Naive B cell (primary cell): ENCODE measurements at regions not wholly inside any gene's neighbourhood (a gene's known extent, or its start where the extent isn't known, plus 50 kb on each side); places are given as distances from the start of the nearest gene placed in this dataset.
A peak's percentile ranks its signal among the peaks of the same experiment; 100 is the strongest.
"Not testable (repeated sequence)": the region's sequence is repeated elsewhere in the genome, so short reads cannot be mapped to it uniquely, and the experiment has no call there.

ENCODE experiments used
- ATAC-seq, 2 donors: fragments of 150-1000 bp; cut with Tn5 transposase; 2 replicates each; pipeline ENCODE4 v1.10.0; 2021; ENCODE audit warnings: low read depth in 2 of 2, mild to moderate bottlenecking in 2 of 2, moderate library complexity in 2 of 2
- DNase-seq: peaks from one replicate; pipeline ENCODE4 v3.0.0; 2022
- H3K27ac Mint-ChIP-seq, 6 donors: one replicate each; pipeline ENCODE4 v1.8.0; 2020 to 2022; ENCODE audit warnings: mild to moderate bottlenecking in 6 of 6, mixed read lengths in 6 of 6, moderate library complexity in 5 of 6, inconsistent platforms in 2 of 6
- H3K27me3 Mint-ChIP-seq, 3 donors: one replicate each; pipeline ENCODE4 v1.8.0; 2021 to 2022; ENCODE audit warnings: mixed read lengths in 3 of 3, mild to moderate bottlenecking in 1 of 3
- H3K36me3 Mint-ChIP-seq, 2 donors: one replicate each; pipeline ENCODE4 v1.8.0; 2020 to 2022; ENCODE audit warnings: mixed read lengths in 2 of 2, inconsistent platforms in 1 of 2, mild to moderate bottlenecking in 1 of 2
- H3K4me1 Mint-ChIP-seq, 3 donors: one replicate each; pipeline ENCODE4 v1.8.0; 2020 to 2022; ENCODE audit warnings: mixed read lengths in 3 of 3, inconsistent platforms in 1 of 3, mild to moderate bottlenecking in 1 of 3, moderate library complexity in 1 of 3
- H3K4me3 Mint-ChIP-seq, 8 donors: one replicate each; pipeline ENCODE4 v1.8.0; 2020 to 2022; ENCODE audit warnings: mild to moderate bottlenecking in 8 of 8, mixed read lengths in 8 of 8, moderate library complexity in 8 of 8, inconsistent platforms in 2 of 8
- H3K9me3 Mint-ChIP-seq, 7 donors: one replicate each; pipeline ENCODE4 v1.8.0; 2020 to 2022; ENCODE audit warnings: mixed read lengths in 7 of 7, mild to moderate bottlenecking in 5 of 7, inconsistent platforms in 2 of 7, moderate library complexity in 1 of 7

GRCh38 chr4:73348185-73348584 lies 55.9 kb upstream of the ALB start:
- Mint-ChIP-seq H3K27ac (no peak overlapping the region), H3K4me1 (no peaks in the 10 kb centered on the region), H3K27me3 (peaks cover 2 to 9% (median 6%) of the 10 kb centered on the region in 3 donors), H3K9me3 (peaks cover 0 to 3% (median 0%) of the 10 kb centered on the region in 7 donors), H3K4me3 (no peak overlapping the region), H3K36me3 (no peaks in the 10 kb centered on the region)
- no peak for ATAC-seq
- DNase-seq, result no peak

GRCh38 chr4:73347497-73347896 lies 56.6 kb upstream of the ALB start:
- Mint-ChIP-seq H3K27me3 (peaks cover 0 to 6% (median 3%) of the 10 kb centered on the region in 3 donors), H3K4me1 (no peaks in the 10 kb centered on the region), H3K27ac (no peak overlapping the region), H3K9me3 (peaks cover 0 to under 1% (median 0%) of the 10 kb centered on the region in 7 donors), H3K4me3 (no peak overlapping the region), H3K36me3 (no peaks in the 10 kb centered on the region)
- ATAC-seq (no peak), DNase-seq (no peak)

- Mint-ChIP-seq H3K27ac (no peak overlapping the region), H3K9me3 (no peaks in the 10 kb centered on the region), H3K27me3 (peaks cover 0 to 6% (median 0%) of the 10 kb centered on the region in 3 donors), H3K4me3 (no peak overlapping the region), H3K4me1 (no peaks in the 10 kb centered on the region), H3K36me3 (no peaks in the 10 kb centered on the region)
- DNase-seq, result no peak
- ATAC-seq, result no peak
Measured at GRCh38 chr4:73345399-73345975, 58.6 kb upstream of the ALB start.

GRCh38 chr4:73344106-73344505 lies 60.0 kb upstream of the ALB start:
- Mint-ChIP-seq H3K4me1 (no peaks in the 10 kb centered on the region), H3K27me3 (peaks cover 0 to 8% (median 6%) of the 10 kb centered on the region in 3 donors), H3K36me3 (no peaks in the 10 kb centered on the region), H3K4me3 (no peak overlapping the region), H3K27ac (no peak overlapping the region), H3K9me3 (no peaks in the 10 kb centered on the region)
- no peak for DNase-seq
- ATAC-seq, result no peak

- H3K4me3 Mint-ChIP-seq, result peak overlapping the region in 1 of 8 donors; percentile 5
- no peaks in the 10 kb centered on the region for H3K36me3 Mint-ChIP-seq
- DNase-seq (no peak), ATAC-seq (no peak)
- no peaks in the 10 kb centered on the region for H3K4me1 Mint-ChIP-seq
- peaks cover 0 to 13% (median 2%) of the 10 kb centered on the region in 3 donors for H3K27me3 Mint-ChIP-seq
- H3K27ac Mint-ChIP-seq, result no peak overlapping the region
- peaks cover 0 to 4% (median 0%) of the 10 kb centered on the region in 7 donors for H3K9me3 Mint-ChIP-seq
Measured at GRCh38 chr4:73343432-73343831, 60.7 kb upstream of the ALB start.

GRCh38 chr4:73341454-73341853 lies 62.6 kb upstream of the ALB start:
- no peak for DNase-seq
- Mint-ChIP-seq H3K27ac (no peak overlapping the region), H3K4me1 (no peaks in the 10 kb centered on the region)

GRCh38 chr4:73340917-73341316 lies 63.2 kb upstream of the ALB start:
- ATAC-seq (no peak), DNase-seq (no peak)
- Mint-ChIP-seq H3K27ac (no peak overlapping the region), H3K27me3 (peaks cover 0 to 17% (median 0%) of the 10 kb centered on the region in 3 donors), H3K36me3 (no peaks in the 10 kb centered on the region), H3K4me3 (no peak overlapping the region), H3K9me3 (peaks cover 0 to 9% (median 0%) of the 10 kb centered on the region in 7 donors), H3K4me1 (no peaks in the 10 kb centered on the region)

More at GRCh38 chr4:73341454-73341853, 62.6 kb upstream of the ALB start:
- ATAC-seq, result no peak
- Mint-ChIP-seq H3K4me3 (no peak overlapping the region), H3K27me3 (peaks cover 0 to 17% (median 0%) of the 10 kb centered on the region in 3 donors), H3K36me3 (no peaks in the 10 kb centered on the region), H3K9me3 (peaks cover 0 to 9% (median 0%) of the 10 kb centered on the region in 7 donors)

GRCh38 chr4:73335679-73336078 lies 68.4 kb upstream of the ALB start:
- peaks cover 0 to 9% (median 0%) of the 10 kb centered on the region in 7 donors for H3K9me3 Mint-ChIP-seq
- no peaks in the 10 kb centered on the region for H3K36me3 Mint-ChIP-seq
- H3K4me3 Mint-ChIP-seq, result no peak overlapping the region
- no peaks in the 10 kb centered on the region for H3K4me1 Mint-ChIP-seq
- no peak for DNase-seq
- peaks cover 0 to 17% (median 0%) of the 10 kb centered on the region in 3 donors for H3K27me3 Mint-ChIP-seq
- ATAC-seq, result no peak
- H3K27ac Mint-ChIP-seq, result no peak overlapping the region

GRCh38 chr4:73332012-73332411 lies 72.1 kb upstream of the ALB start:
- H3K36me3 Mint-ChIP-seq, H3K9me3 Mint-ChIP-seq, DNase-seq, H3K27me3 Mint-ChIP-seq, ATAC-seq, H3K4me1 Mint-ChIP-seq, H3K4me3 Mint-ChIP-seq, H3K27ac Mint-ChIP-seq: not testable (repeated sequence)

- Mint-ChIP-seq H3K4me1 (no peaks in the 10 kb centered on the region), H3K4me3 (no peak overlapping the region), H3K36me3 (no peaks in the 10 kb centered on the region), H3K27me3 (no peaks in the 10 kb centered on the region), H3K27ac (no peak overlapping the region), H3K9me3 (peaks cover 4 to 22% (median 13%) of the 10 kb centered on the region in 7 donors)
- DNase-seq (no peak), ATAC-seq (no peak)
Measured at GRCh38 chr4:73329300-73329699, 70.7 kb upstream of the ANKRD17 start.

GRCh38 chr4:73325776-73326175 lies 67.2 kb upstream of the ANKRD17 start:
- not testable (repeated sequence) for H3K4me1 Mint-ChIP-seq, DNase-seq, H3K27me3 Mint-ChIP-seq, ATAC-seq, H3K27ac Mint-ChIP-seq, H3K36me3 Mint-ChIP-seq, H3K4me3 Mint-ChIP-seq
- H3K9me3 Mint-ChIP-seq, result peaks cover 4 to 49% (median 38%) of the 10 kb centered on the region in 7 donors

GRCh38 chr4:73317092-73317491 lies 58.5 kb upstream of the ANKRD17 start:
- ATAC-seq, result no peak
- Mint-ChIP-seq H3K36me3 (peaks cover 0 to 17% of the 10 kb centered on the region in 2 donors), H3K4me3 (no peak overlapping the region), H3K4me1 (no peaks in the 10 kb centered on the region), H3K27me3 (peaks cover 0 to 8% (median 6%) of the 10 kb centered on the region in 3 donors), H3K27ac (no peak overlapping the region), H3K9me3 (peaks cover 4 to 29% (median 21%) of the 10 kb centered on the region in 7 donors)
- no peak for DNase-seq

GRCh38 chr4:73315091-73315490 lies 56.5 kb upstream of the ANKRD17 start:
- peaks cover 0 to 17% of the 10 kb centered on the region in 2 donors for H3K36me3 Mint-ChIP-seq
- no peak overlapping the region for H3K27ac Mint-ChIP-seq
- ATAC-seq, result no peak
- H3K4me1 Mint-ChIP-seq, result no peaks in the 10 kb centered on the region
- H3K27me3 Mint-ChIP-seq, result peaks cover 0 to 8% (median 6%) of the 10 kb centered on the region in 3 donors
- no peak overlapping the region for H3K4me3 Mint-ChIP-seq
- no peak for DNase-seq
- H3K9me3 Mint-ChIP-seq, result peaks cover 0 to 12% (median 10%) of the 10 kb centered on the region in 7 donors

GRCh38 chr4:73312967-73313366 lies 54.4 kb upstream of the ANKRD17 start:
- Mint-ChIP-seq H3K9me3 (peaks cover 0 to 2% (median 0%) of the 10 kb centered on the region in 7 donors), H3K36me3 (no peaks in the 10 kb centered on the region), H3K4me3 (no peak overlapping the region), H3K27me3 (no peaks in the 10 kb centered on the region), H3K4me1 (peaks cover 0 to 4% (median 0%) of the 10 kb centered on the region in 3 donors), H3K27ac (no peak overlapping the region)
- ATAC-seq (no peak), DNase-seq (no peak)
